Endothelial cell of umbilical vein (primary cell): ENCODE measurements at regions not wholly inside any gene's neighbourhood (a gene's known extent, or its start where the extent isn't known, plus 50 kb on each side); places are given as distances from the start of the nearest gene placed in this dataset.

ENCODE experiments used
- BruUV-seq: library from RNA; stranded (reverse); fragments of 400-500 nt; replicated peaks from 2 replicates; lab custom pipeline; 2021; lab: Mats Ljungman, UMichigan
- CTCF ChIA-PET: fragments of 300-600, 350-600 bp; sonication (Branson Sonifier 250); formaldehyde crosslinking; loops from one replicate; lab custom pipeline; 2021; ENCODE audit warnings: antibody characterized with exemption, inconsistent platforms; lab: Charles Lee
- POLR2A ChIA-PET: fragments of 300-600, 350-600 bp; sonication (Branson Sonifier 250); formaldehyde crosslinking; loops from one replicate; lab custom pipeline; 2021; ENCODE audit warnings: antibody characterized with exemption, inconsistent platforms; lab: Charles Lee
- DNase-seq: peaks from one replicate; pipeline ENCODE4 v3.0.0-alpha.2; 2011; ENCODE audit warnings: low read depth, low spot score
- FAIRE-seq: peaks from 2 replicates; lab custom pipeline; 2011; peaks lifted over from hg19 to GRCh38; lab: Jason Lieb, UNC
- H2AFZ ChIP-seq: 2 replicates; pipeline ENCODE4 v1.6.0; 2012; ENCODE audit warnings: low read depth, low read length, control low read depth, inconsistent platforms
- H3K27ac ChIP-seq: 2 replicates; pipeline ENCODE4 v1.5.1; 2011; ENCODE audit warnings: low read depth, mild to moderate bottlenecking, control low read depth, low read length, moderate library complexity; ENCODE audit not compliant: insufficient read depth
- H3K27me3 ChIP-seq, 2 experiments: 2 replicates each; pipeline versions ENCODE4 v1.6.0 to v1.6.1; 2011; ENCODE audit warnings: low read length in 2 of 2, mixed read lengths in 1 of 2; ENCODE audit not compliant: control insufficient read depth in 2 of 2, insufficient read depth in 2 of 2
- H3K36me3 ChIP-seq, 2 experiments: 2 replicates in 1 of 2; 3 replicates in 1 of 2; pipeline ENCODE4 v1.5.1; 2011; ENCODE audit warnings: low read length in 2 of 2, mild to moderate bottlenecking in 1 of 2, moderate library complexity in 1 of 2; ENCODE audit not compliant: control insufficient read depth in 2 of 2, insufficient read depth in 2 of 2; ENCODE audit errors: extremely low read depth in 1 of 2
- H3K4me1 ChIP-seq: 3 replicates; pipeline ENCODE4 v1.5.1; 2011; ENCODE audit warnings: mild to moderate bottlenecking, low read length; ENCODE audit not compliant: control insufficient read depth, insufficient read depth; ENCODE audit errors: extremely low read depth
- H3K4me2 ChIP-seq: 2 replicates; pipeline ENCODE4 v1.6.1; 2011; ENCODE audit warnings: low read length, control low read depth, mixed read lengths; ENCODE audit not compliant: insufficient read depth
- H3K4me3 ChIP-seq, 3 experiments: fragments of 200-600 bp in 1 of 3; sonication (generic), shearing (Covaris generic) in 1 of 3; replicated peaks in 1 of 3; 2 replicates each; pipeline ENCODE4 v1.5.1; 2011 to 2016; ENCODE audit warnings: control low read depth in 3 of 3, low read length in 3 of 3, mild to moderate bottlenecking in 2 of 3, inconsistent platforms in 1 of 3, low read depth in 1 of 3, moderate library complexity in 1 of 3; ENCODE audit not compliant: insufficient read depth in 1 of 3
- H3K79me2 ChIP-seq: 2 replicates; pipeline ENCODE4 v1.6.0; 2012; ENCODE audit warnings: low read length, inconsistent platforms; ENCODE audit not compliant: control insufficient read depth, insufficient read depth
- H3K9ac ChIP-seq: replicated peaks from 2 replicates; pipeline ENCODE3; 2011; ENCODE audit warnings: low read length, control low read depth; ENCODE audit not compliant: insufficient read depth; ENCODE audit errors: extremely low read depth
- H3K9me1 ChIP-seq: replicated peaks from 3 replicates; pipeline ENCODE4 v1.6.0; 2011; ENCODE audit warnings: mild to moderate bottlenecking, low read length; ENCODE audit not compliant: control insufficient read depth, insufficient read depth; ENCODE audit errors: extremely low read depth
- H3K9me3 ChIP-seq: replicated peaks from 2 replicates; pipeline ENCODE4 v1.5.1; 2012; ENCODE audit warnings: low read length, inconsistent platforms; ENCODE audit not compliant: control insufficient read depth, insufficient read depth
- H4K20me1 ChIP-seq: replicated peaks from 2 replicates; pipeline ENCODE3; 2011; ENCODE audit warnings: mild to moderate bottlenecking, low read length; ENCODE audit not compliant: control insufficient read depth, insufficient read depth; ENCODE audit errors: extremely low read depth
- CTCF ChIP-seq, 2 donors: IDR thresholded peaks; 1 replicate in 1 of 2; 2 replicates in 1 of 2; pipeline ENCODE4 v1.5.1; 2011; ENCODE audit warnings: low read length in 2 of 2, mild to moderate bottlenecking in 2 of 2, moderate library complexity in 2 of 2, control low read depth in 1 of 2, inconsistent platforms in 1 of 2, low read depth in 1 of 2; ENCODE audit not compliant: insufficient read depth in 1 of 2; ENCODE audit errors: extremely low read depth in 1 of 2
- EZH2 ChIP-seq: IDR thresholded peaks from 2 replicates; pipeline ENCODE4 v1.6.1; 2012; ENCODE audit warnings: borderline replicate concordance, low read depth, mild to moderate bottlenecking, moderate library complexity, low read length, inconsistent platforms; ENCODE audit not compliant: severe bottlenecking
- FOS ChIP-seq: IDR thresholded peaks from 2 replicates; pipeline ENCODE4 v1.6.1; 2011; ENCODE audit warnings: mild to moderate bottlenecking, low read length, moderate library complexity, borderline replicate concordance; ENCODE audit not compliant: insufficient read depth
- GATA2 ChIP-seq: IDR thresholded peaks from 2 replicates; pipeline ENCODE4 v1.7.0; 2011; ENCODE audit warnings: low read depth, mild to moderate bottlenecking, moderate library complexity, mixed read lengths, low read length; ENCODE audit not compliant: insufficient read length, insufficient read depth
- JUN ChIP-seq: IDR thresholded peaks from 2 replicates; pipeline ENCODE4 v1.6.1; 2011; ENCODE audit warnings: borderline replicate concordance, low read depth; ENCODE audit not compliant: insufficient read length, insufficient read depth
- MAX ChIP-seq: IDR thresholded peaks from 2 replicates; pipeline ENCODE4 v1.6.1; 2011; ENCODE audit not compliant: insufficient read depth, insufficient read length
- MYC ChIP-seq: IDR thresholded peaks from one replicate; pipeline ENCODE4 v1.6.1; 2011; ENCODE audit warnings: mild to moderate bottlenecking, low read depth, low read length
- POLR2A ChIP-seq: IDR thresholded peaks from 2 replicates; pipeline ENCODE4 v1.6.1; 2012; ENCODE audit warnings: low read depth, mild to moderate bottlenecking, control low read depth, low read length
- POLR2AphosphoS5 ChIP-seq: IDR thresholded peaks from 2 replicates; pipeline ENCODE4 v1.6.1; 2012; ENCODE audit warnings: low read depth, mild to moderate bottlenecking, control low read depth, low read length, moderate library complexity; ENCODE audit not compliant: insufficient read depth
- dilution Hi-C: fragments of 300-500 bp; cut with MboI; formaldehyde crosslinking; loops from one replicate; pipeline ENCODE4 v1.15.0; 2019; ENCODE audit warnings: low sequenced_read_pairs; ENCODE audit not compliant: extremely low pct_ligation_motif_present
- intact Hi-C: fragments of 100-400 bp; cut with micrococcal nuclease; formaldehyde crosslinking; loops from one replicate; pipeline ENCODE4 v1.10.0; 2022

GRCh38 chr17:77693776-77694175 lies 264.7 kb upstream of the TNRC6C start:
- CTCF ChIA-PET: no interaction called here
- no peaks in the 10 kb centered on the region for H3K4me1 ChIP-seq
- H3K9me3 ChIP-seq: no peaks in the 10 kb centered on the region
- FAIRE-seq: no peak
- H2AFZ ChIP-seq: no peak overlapping the region
- dilution Hi-C loops: no loop called here
- BruUV-seq: no TSS peak
- H3K9me1 ChIP-seq: no peaks in the 10 kb centered on the region
- no peaks in the 10 kb centered on the region for H4K20me1 ChIP-seq
- H3K4me3 ChIP-seq: no peak overlapping the region
- no peak overlapping the region for H3K9ac ChIP-seq
- H3K27me3 ChIP-seq: peaks cover 29% of the 10 kb centered on the region in 2 experiments
- no peak overlapping the region for H3K4me2 ChIP-seq
- DNase-seq: no peak
- no peaks in the 10 kb centered on the region for H3K36me3 ChIP-seq
- intact Hi-C loops: no loop called here
- TF ChIP-seq JUN (no peak), EZH2 (no peak), FOS (no peak), CTCF (IDR thresholded peaks at IDR 0.05; ENCODE audit: extremely low read depth in 1 of 2, insufficient read depth in 1 of 2, low read depth in 1 of 2, low read length in 2 of 2) (no peak), MYC (no peak), POLR2AphosphoS5 (no peak), MAX (no peak), POLR2A (no peak), GATA2 (no peak)
- H3K79me2 ChIP-seq: no peaks in the 10 kb centered on the region
- POLR2A ChIA-PET: no interaction called here
- H3K27ac ChIP-seq: no peak overlapping the region
